ENCODE measurements at regions not wholly inside any gene's neighbourhood (a gene's known extent, or its start where the extent isn't known, plus 50 kb on each side); places are given as distances from the start of the nearest gene placed in this dataset.

DNA sequence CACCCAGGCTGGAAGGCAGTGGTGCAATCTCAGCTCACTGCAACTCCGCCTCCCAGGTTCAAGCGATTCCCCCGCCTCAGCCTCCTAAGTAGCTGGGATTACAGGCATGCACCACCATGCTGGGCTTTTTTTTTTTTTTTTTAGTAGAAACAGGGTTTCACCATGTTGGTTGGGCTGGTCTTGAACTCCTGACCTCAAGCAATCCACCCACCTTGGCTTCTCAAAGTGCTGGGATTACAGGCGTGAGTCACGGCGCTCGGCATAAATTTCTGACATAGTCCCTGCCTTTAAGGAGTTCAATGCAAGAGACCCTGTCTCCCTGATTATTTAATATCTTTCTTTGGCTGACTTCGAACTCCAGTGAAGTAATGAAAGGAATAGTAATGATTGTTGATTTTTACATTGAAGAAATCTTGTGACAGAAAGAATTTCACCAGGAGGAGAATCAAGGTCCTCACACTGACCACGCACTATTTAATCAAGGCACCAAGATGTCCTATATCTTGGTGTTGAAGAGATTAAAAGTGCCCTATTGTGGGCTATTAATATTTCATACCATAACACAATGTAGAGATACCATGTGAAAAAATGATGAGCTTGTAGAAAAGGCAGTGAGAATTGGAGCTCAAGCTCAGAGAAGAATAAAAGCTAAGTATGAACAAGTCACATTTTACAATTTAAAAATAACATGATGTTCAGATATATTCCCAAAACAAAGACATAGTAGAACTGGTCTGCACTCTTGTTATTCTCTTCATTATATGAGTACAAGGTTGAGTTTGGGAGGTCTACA lies 71.6 kb upstream of the BLID start:
- Histone ChIP-seq H3K9me2 (replicated peaks; ENCODE audit: insufficient read depth, low read length) (no peaks in the 10 kb centered on the region), H3K9me3 (replicated peaks; ENCODE audit: insufficient read depth, low read length) (no peaks in the 10 kb centered on the region), H4K20me1 (ENCODE audit: insufficient read depth, low read length) (no peaks in the 10 kb centered on the region), H3K27ac (ENCODE audit: low read length) (no peak overlapping the region), H3K9ac (ENCODE audit: low read length) (no peak overlapping the region), H2AFZ (ENCODE audit: low read length) (no peak overlapping the region), H3K4me3 (ENCODE audit: low read length) (no peak overlapping the region), H3K27me3 (replicated peaks; ENCODE audit: insufficient read depth, low read length) (no peaks in the 10 kb centered on the region), H3F3A (ENCODE audit: insufficient read depth, low read length) (no peaks in the 10 kb centered on the region), H3K36me3 (replicated peaks; ENCODE audit: insufficient read depth, low read length) (no peaks in the 10 kb centered on the region), H3K4me2 (ENCODE audit: low read depth, low read length) (no peak overlapping the region), H3K4me1 (ENCODE audit: low read length) (no peaks in the 10 kb centered on the region), H3K79me2 (ENCODE audit: low read length) (no peaks in the 10 kb centered on the region)
- TF ChIP-seq, protein P1, sequence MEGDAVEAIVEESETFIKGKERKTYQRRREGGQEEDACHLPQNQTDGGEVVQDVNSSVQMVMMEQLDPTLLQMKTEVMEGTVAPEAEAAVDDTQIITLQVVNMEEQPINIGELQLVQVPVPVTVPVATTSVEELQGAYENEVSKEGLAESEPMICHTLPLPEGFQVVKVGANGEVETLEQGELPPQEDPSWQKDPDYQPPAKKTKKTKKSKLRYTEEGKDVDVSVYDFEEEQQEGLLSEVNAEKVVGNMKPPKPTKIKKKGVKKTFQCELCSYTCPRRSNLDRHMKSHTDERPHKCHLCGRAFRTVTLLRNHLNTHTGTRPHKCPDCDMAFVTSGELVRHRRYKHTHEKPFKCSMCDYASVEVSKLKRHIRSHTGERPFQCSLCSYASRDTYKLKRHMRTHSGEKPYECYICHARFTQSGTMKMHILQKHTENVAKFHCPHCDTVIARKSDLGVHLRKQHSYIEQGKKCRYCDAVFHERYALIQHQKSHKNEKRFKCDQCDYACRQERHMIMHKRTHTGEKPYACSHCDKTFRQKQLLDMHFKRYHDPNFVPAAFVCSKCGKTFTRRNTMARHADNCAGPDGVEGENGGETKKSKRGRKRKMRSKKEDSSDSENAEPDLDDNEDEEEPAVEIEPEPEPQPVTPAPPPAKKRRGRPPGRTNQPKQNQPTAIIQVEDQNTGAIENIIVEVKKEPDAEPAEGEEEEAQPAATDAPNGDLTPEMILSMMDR (IDR thresholded peaks at IDR 0.05; ENCODE audit: low read length) = no peak
- TF ChIP-seq EZH2 (optimal IDR thresholded peaks at IDR 0.05; ENCODE audit: low read depth, low read length) = no peak
- no peak for TF ChIP-seq EZH2phosphoT487 (IDR thresholded peaks at IDR 0.05; ENCODE audit: low read length)
- DNase-seq = no peak

DNA sequence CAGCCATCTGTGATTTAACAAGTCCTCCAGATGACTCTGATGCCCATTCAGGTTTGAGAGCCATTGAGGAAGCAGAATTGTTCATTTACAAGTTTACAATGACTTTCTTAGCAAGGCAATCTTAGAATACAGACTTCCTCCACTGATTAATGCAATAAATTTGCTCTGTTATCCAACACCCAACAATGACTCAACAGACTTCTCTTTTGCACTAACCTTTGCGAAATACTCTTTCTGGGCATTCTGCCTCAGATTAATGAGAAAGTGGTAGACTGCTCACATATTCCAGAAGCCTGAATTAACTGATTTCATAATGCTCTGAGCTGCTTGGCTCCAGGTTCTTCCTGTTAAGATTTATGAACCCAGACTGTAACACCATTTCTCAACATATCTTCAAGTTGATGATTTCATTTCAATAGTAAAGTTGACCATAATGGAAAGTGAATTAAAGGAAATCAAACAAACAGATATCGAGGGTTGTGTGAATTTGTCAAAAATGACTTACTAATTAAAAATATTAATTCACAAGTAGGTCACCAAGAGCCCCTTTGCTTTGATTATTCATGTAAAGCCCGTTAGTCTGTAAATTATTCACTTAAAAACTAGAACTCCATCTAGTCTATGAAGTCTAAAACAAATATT lies 70.5 kb upstream of the BLID start:
- Histone ChIP-seq H3F3A (ENCODE audit: insufficient read depth, low read length) (no peaks in the 10 kb centered on the region), H3K27ac (ENCODE audit: low read length) (no peak overlapping the region), H2AFZ (ENCODE audit: low read length) (no peak overlapping the region), H3K9me3 (replicated peaks; ENCODE audit: insufficient read depth, low read length) (no peaks in the 10 kb centered on the region), H3K27me3 (replicated peaks; ENCODE audit: insufficient read depth, low read length) (no peaks in the 10 kb centered on the region), H3K9me2 (replicated peaks; ENCODE audit: insufficient read depth, low read length) (no peaks in the 10 kb centered on the region), H3K4me3 (ENCODE audit: low read length) (no peak overlapping the region), H3K9ac (ENCODE audit: low read length) (no peak overlapping the region), H3K36me3 (replicated peaks; ENCODE audit: insufficient read depth, low read length) (no peaks in the 10 kb centered on the region), H3K4me2 (ENCODE audit: low read depth, low read length) (no peak overlapping the region), H4K20me1 (ENCODE audit: insufficient read depth, low read length) (no peaks in the 10 kb centered on the region), H3K79me2 (ENCODE audit: low read length) (no peaks in the 10 kb centered on the region), H3K4me1 (ENCODE audit: low read length) (no peaks in the 10 kb centered on the region)
- no peak for TF ChIP-seq EZH2phosphoT487 (IDR thresholded peaks at IDR 0.05; ENCODE audit: low read length)
- no peak for TF ChIP-seq EZH2 (optimal IDR thresholded peaks at IDR 0.05; ENCODE audit: low read depth, low read length)
- TF ChIP-seq, protein P1 (IDR thresholded peaks at IDR 0.05; ENCODE audit: low read length) = no peak
- DNase-seq = no peak

DNA sequence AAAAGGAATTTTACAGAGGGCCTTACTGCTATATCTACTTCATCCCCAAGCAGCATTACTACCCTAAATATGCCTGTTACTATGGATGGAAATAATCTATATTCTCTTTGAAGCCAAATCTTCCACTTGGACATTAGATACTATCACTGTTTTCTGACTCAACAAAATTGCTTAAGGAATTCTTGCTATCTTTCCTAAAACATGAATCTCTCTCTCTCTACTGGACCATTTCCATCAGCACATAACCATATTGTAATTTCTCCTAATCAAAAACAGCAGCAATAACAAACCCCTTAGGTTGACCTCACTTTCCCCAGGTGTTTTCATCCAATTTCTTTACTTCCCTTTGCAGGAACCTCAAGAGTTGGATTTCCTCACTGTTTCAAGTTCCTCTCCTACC lies 67.9 kb upstream of the BLID start:
- DNase-seq = no peak
- Histone ChIP-seq H3K4me3 (ENCODE audit: low read length) (no peak overlapping the region), H3K9ac (ENCODE audit: low read length) (no peak overlapping the region), H3K9me3 (replicated peaks; ENCODE audit: insufficient read depth, low read length) (no peaks in the 10 kb centered on the region), H3K4me1 (ENCODE audit: low read length) (no peaks in the 10 kb centered on the region), H2AFZ (ENCODE audit: low read length) (no peak overlapping the region), H3F3A (ENCODE audit: insufficient read depth, low read length) (no peaks in the 10 kb centered on the region), H3K27me3 (replicated peaks; ENCODE audit: insufficient read depth, low read length) (no peaks in the 10 kb centered on the region), H3K36me3 (replicated peaks; ENCODE audit: insufficient read depth, low read length) (no peaks in the 10 kb centered on the region), H3K4me2 (ENCODE audit: low read depth, low read length) (no peak overlapping the region), H3K9me2 (replicated peaks; ENCODE audit: insufficient read depth, low read length) (no peaks in the 10 kb centered on the region), H3K27ac (ENCODE audit: low read length) (no peak overlapping the region), H3K79me2 (ENCODE audit: low read length) (no peaks in the 10 kb centered on the region), H4K20me1 (ENCODE audit: insufficient read depth, low read length) (no peaks in the 10 kb centered on the region)
- no peak for TF ChIP-seq EZH2phosphoT487 (IDR thresholded peaks at IDR 0.05; ENCODE audit: low read length)
- TF ChIP-seq, protein P1 (IDR thresholded peaks at IDR 0.05; ENCODE audit: low read length) = no peak
- TF ChIP-seq EZH2 (optimal IDR thresholded peaks at IDR 0.05; ENCODE audit: low read depth, low read length) = no peak
